Mucosa of stomach (tissue), 1 donor: ENCODE measurements at regions not wholly inside any gene's neighbourhood (a gene's known extent, or its start where the extent isn't known, plus 50 kb on each side); places are given as distances from the start of the nearest gene placed in this dataset.

Experiments
- H3K27me3 ChIP-seq: one replicate; pipeline ENCODE4 v1.7.0; 2013; ENCODE audit warnings: mild to moderate bottlenecking, low read length; ENCODE audit not compliant: control insufficient read depth, insufficient read depth
- H3K36me3 ChIP-seq: one replicate; pipeline ENCODE4 v1.7.0; 2013; ENCODE audit warnings: low read length; ENCODE audit not compliant: control insufficient read depth, insufficient read depth
- H3K4me1 ChIP-seq: one replicate; pipeline ENCODE4 v1.7.0; 2013; ENCODE audit warnings: mild to moderate bottlenecking, low read length; ENCODE audit not compliant: control insufficient read depth, insufficient read depth
- H3K4me3 ChIP-seq: one replicate; pipeline ENCODE4 v1.7.0; 2013; ENCODE audit warnings: low read length
- H3K9ac ChIP-seq: one replicate; pipeline ENCODE4 v1.7.0; 2013; ENCODE audit warnings: mild to moderate bottlenecking, low read length, moderate library complexity
- H3K9me3 ChIP-seq: one replicate; pipeline ENCODE4 v1.7.0; 2013; ENCODE audit warnings: mild to moderate bottlenecking, low read length, moderate library complexity; ENCODE audit not compliant: control insufficient read depth
- donor health status: Pancreatic carcinoma.

DNA sequence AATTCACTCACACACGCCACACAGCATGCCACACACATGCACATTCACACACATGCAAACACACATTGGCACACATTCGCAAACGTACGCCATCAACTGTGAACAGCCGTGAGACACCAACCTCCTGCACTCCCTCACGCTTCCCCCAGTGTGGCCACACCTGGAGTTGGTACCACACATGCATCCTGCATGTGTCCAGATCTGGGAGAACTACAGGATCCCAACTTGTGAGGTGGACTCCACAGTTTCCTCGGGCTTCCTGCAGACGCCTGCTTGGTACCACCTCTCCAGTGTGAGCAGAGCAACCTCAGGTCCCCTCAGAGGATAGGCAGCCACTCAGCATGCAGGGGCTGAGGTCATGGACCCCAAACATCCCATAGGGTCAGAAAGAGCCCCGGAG, 239.0 kb downstream of the EIPR1 start:
- Histone ChIP-seq H3K27me3 (no peaks in the 10 kb centered on the region), H3K36me3 (no peaks in the 10 kb centered on the region), H3K4me1 (no peaks in the 10 kb centered on the region), H3K9me3 (no peaks in the 10 kb centered on the region), H3K4me3 (no peak overlapping the region), H3K9ac (no peak overlapping the region)

DNA sequence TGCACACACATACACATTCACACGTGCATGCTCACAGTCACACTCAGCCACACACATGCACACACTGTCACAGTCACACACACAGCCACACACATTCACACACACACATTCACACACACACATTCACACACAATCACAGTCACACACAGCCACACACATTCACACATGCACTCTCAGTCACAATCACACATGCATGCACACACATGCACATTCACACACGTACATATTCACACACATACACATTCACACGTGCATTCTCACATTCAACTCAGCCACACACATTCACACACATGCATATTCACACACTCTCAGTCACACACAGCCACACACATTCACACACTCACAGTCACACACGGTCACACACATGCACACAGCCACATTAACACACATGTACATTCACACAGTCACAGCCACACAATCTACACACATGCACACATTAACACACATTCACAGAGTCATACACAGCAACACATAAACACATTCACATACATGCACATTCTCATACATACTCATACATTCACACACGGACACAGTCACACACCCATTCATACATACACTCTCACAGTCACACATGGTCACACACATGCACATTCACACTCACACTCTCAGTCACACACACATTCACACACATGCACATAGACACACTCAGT, 239.8 kb downstream of the EIPR1 start:
- Histone ChIP-seq H3K4me3 (no peak overlapping the region), H3K36me3 (no peaks in the 10 kb centered on the region), H3K9ac (no peak overlapping the region), H3K4me1 (no peaks in the 10 kb centered on the region), H3K27me3 (no peaks in the 10 kb centered on the region), H3K9me3 (no peaks in the 10 kb centered on the region)

DNA sequence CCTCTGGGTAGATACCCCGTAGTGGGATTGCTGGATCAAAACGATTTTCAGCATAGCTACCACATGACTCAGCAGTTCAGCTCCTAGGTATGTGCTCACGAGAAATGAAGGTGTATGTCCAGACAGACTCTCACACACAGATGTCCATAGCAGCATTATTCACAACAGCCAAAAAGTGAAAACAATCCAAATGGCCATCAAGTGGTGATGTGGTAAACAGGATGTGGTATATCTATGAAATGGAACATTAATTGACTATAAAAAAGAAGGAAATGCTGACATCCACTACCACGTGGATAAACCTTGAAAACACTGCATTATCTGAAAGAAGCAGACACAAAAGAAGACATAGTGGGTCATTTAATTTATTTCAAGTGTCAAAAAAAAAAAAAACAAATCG, 241.9 kb downstream of the EIPR1 start:
- Histone ChIP-seq H3K9me3 (no peaks in the 10 kb centered on the region), H3K4me1 (no peaks in the 10 kb centered on the region), H3K27me3 (no peaks in the 10 kb centered on the region), H3K9ac (no peak overlapping the region), H3K4me3 (no peak overlapping the region), H3K36me3 (no peaks in the 10 kb centered on the region)

DNA sequence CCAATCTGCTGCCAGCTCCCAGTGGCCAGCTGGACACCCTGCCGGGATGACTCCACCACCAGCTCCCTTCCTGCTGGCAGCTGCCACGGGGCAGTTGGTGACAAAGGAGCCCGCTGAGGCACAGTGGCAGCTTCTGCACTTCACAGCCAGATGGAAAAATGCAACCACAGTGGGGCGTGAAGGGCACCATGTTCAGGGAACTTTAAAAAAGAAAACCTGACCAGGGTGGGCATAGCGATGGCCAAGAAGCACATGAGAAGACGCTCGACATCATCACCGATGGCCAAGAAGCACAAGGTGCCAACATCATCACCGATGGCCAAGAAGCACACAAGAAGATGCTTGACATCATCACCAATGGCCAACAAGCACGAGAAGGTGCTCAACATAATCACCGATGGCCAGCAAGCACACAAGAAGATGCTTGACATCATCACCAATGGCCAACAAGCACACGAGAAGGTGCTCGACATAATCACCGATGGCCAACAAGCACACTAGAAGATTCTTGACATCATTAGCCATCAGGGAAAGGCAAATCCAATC, 243.5 kb downstream of the EIPR1 start:
- Histone ChIP-seq H3K27me3 (no peaks in the 10 kb centered on the region), H3K4me3 (no peak overlapping the region), H3K9me3 (no peaks in the 10 kb centered on the region), H3K9ac (no peak overlapping the region), H3K36me3 (no peaks in the 10 kb centered on the region), H3K4me1 (no peaks in the 10 kb centered on the region)

DNA sequence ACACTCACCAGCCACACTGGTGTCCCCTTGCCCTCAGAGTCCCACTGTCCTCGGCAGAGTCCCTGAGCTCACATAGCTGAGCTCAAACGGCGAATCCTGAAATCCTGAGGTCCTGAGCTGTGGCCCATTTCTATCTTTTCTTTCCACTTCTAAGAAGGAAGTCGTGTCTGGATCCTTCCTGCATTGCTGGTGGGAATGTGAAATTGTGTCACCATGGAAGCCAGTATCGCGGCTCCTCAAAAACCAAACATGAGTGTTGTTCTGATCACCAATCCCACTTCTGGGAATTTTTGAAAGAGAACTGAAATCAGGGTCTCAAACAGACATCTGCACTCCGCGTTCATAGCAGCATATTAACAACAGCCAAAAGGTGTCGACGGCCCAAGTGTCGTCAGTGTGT, 244.7 kb downstream of the EIPR1 start:
- Histone ChIP-seq H3K9me3 (no peaks in the 10 kb centered on the region), H3K4me3 (no peak overlapping the region), H3K36me3 (no peaks in the 10 kb centered on the region), H3K4me1 (no peaks in the 10 kb centered on the region), H3K27me3 (no peaks in the 10 kb centered on the region), H3K9ac (no peak overlapping the region)

DNA sequence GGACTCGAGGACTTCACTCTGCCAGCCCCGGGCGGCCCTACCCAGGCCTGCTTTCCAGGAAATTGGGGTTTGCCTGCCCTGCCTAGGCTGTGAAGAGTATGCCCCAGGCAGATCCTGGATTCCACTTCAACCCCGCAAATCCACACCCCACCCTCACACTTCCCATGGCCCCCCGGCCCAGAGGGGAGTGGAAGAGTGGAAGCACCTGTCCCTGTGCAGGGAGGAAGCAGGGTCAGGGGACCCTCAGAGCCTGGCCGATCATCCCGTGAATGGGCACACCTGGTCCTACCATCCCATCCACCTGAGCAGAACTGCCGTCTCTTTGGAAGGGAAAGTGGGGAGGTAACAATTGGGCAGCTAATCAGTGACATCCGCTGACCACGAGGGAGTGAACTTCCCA, 245.2 kb downstream of the EIPR1 start:
- Histone ChIP-seq H3K36me3 (no peaks in the 10 kb centered on the region), H3K27me3 (no peaks in the 10 kb centered on the region), H3K4me1 (no peaks in the 10 kb centered on the region), H3K9me3 (no peaks in the 10 kb centered on the region), H3K9ac (no peak overlapping the region), H3K4me3 (no peak overlapping the region)

DNA sequence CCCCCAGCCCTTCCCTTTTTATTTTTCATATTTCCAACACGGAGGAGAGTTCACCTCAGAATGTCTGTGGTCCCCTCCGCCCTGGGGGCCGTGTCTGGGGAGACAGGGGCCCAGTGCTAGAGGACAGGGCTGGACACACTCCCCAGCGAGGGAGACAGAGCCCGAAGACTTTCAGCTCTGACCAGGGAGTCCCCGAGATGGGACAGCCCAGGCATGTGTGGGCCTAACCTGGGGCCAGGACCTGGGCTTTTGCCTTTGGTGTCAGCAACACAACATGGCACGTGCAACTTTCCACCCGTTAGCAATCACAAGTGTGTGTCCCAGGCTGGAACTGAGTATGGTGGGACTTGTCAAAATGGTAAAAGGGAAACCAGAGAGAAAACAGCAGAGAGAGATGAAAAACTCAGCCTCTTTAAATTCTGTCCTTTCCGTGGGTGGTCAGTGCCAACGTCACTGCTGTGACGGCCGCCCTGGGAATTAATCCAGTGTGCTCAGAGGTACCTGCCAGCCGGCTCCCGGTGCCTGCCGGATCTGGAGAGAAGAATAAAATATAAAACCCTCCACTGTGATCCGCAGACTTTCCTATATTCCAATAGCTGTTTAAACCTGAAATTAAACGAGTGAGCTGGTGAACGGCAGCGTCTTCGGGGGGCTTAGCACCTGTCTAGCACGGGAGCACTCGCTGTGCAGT, 245.8 kb downstream of the EIPR1 start:
- Histone ChIP-seq H3K4me3 (no peak overlapping the region), H3K9me3 (no peaks in the 10 kb centered on the region), H3K4me1 (no peaks in the 10 kb centered on the region), H3K27me3 (no peaks in the 10 kb centered on the region), H3K36me3 (no peaks in the 10 kb centered on the region), H3K9ac (no peak overlapping the region)

DNA sequence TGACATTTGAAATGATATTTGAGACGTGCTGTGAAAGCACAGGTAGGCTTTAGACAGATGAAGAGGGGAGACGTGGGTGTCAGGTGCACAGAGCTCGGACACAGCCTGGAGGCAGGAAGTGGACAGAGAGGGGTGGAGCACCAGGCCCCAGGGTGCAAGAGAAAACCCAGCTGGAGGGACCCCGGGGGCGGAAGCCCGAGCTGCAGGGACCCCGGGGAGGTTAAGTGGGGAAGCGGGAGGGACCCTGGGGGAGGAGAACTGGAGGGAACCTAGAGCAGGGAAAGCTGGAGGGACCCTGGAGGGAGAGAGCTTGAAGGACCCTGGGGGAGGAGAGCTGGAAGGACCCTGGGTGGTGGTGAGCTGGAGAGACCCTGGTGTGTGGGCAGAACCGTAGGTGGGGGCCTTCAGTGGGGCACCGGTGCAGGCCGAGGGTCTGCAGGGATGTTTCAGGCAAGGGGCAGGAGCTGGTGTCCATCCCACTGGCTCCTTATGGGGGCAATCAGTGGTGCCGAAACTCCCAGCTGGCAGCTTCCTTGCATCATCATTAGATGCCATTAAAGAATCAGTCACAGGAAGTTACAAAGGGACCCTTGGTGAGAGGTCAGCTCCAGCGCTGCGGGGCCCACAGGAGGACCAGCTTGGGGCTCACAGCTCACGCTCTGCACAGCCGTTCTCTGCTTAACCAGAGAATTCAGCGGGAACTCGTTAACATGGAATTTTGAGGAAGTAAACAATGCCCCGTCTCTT, 246.6 kb downstream of the EIPR1 start:
- Histone ChIP-seq H3K27me3 (no peaks in the 10 kb centered on the region), H3K4me1 (no peaks in the 10 kb centered on the region), H3K4me3 (no peak overlapping the region), H3K9me3 (no peaks in the 10 kb centered on the region), H3K36me3 (no peaks in the 10 kb centered on the region), H3K9ac (no peak overlapping the region)

DNA sequence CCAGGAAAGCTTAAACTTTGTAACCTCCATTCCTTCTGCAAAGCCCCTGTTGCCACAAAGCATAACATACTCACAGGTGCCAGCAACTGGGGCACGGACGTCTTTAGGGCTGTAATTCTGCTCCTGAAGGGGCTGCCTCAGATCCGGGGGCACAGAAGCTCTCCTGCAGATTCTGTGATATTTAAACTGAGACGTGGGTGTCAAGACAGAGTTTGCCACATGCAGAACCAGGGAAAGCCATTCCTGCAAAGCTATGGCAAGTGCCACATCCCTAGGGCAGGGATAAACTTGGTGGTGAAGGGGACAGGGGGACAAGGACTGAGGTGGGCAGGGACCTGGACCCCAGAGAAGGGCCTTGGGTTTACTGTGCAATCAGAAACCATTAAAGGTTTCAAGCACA, 247.2 kb downstream of the EIPR1 start:
- Histone ChIP-seq H3K9ac (no peak overlapping the region), H3K27me3 (no peaks in the 10 kb centered on the region), H3K36me3 (no peaks in the 10 kb centered on the region), H3K4me1 (no peaks in the 10 kb centered on the region), H3K9me3 (no peaks in the 10 kb centered on the region), H3K4me3 (no peak overlapping the region)

DNA sequence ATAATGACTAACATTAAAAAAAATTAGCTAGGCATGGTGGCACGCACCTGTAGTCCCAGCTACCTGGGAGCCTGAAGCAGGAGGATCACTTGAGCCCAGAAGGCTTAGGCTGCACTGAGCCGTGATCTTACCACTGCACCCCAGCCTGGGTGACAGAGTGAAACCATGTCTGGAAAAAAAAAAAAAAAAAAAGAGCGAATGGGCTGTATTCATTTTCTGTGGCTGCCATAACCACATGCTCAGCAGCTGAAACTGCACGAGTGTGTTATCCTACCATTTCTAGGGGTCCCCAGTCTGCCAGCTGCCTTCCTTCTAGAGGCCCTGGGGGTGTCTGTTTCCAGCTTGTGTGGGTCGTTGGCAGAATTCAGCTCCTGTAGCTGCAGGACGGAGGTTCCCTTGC, 247.8 kb downstream of the EIPR1 start:
- H3K4me1 ChIP-seq, result no peaks in the 10 kb centered on the region

DNA sequence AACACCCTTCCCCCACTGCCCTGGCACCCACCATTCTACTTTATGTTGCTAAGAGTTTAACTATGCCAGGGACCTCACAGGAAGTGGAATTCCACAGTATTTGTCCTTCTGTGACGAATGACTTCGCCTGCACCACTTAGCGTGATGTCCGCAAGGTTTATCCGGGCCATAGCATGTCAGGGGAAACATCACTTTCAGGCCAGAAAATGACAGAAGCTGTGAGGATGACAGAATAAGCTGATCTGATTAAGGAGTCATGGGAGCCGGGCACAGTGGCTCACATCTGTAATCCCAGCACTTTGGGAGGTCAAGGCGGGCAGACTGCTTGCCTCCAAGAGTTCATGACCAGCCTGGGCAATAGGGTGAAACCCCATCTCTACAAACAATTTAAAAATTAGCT, 248.8 kb downstream of the EIPR1 start:
- no peaks in the 10 kb centered on the region for H3K4me1 ChIP-seq
- H3K4me3 ChIP-seq, result no peak overlapping the region
- no peaks in the 10 kb centered on the region for H3K27me3 ChIP-seq
- H3K9ac ChIP-seq, result no peak overlapping the region
- no peaks in the 10 kb centered on the region for H3K36me3 ChIP-seq
- no peaks in the 10 kb centered on the region for H3K9me3 ChIP-seq

More for the DNA sequence above, 247.8 kb downstream of the EIPR1 start:
- H3K9me3 ChIP-seq, result no peaks in the 10 kb centered on the region
- H3K9ac ChIP-seq, result no peak overlapping the region
- no peaks in the 10 kb centered on the region for H3K27me3 ChIP-seq
- H3K36me3 ChIP-seq, result no peaks in the 10 kb centered on the region
- no peak overlapping the region for H3K4me3 ChIP-seq

DNA sequence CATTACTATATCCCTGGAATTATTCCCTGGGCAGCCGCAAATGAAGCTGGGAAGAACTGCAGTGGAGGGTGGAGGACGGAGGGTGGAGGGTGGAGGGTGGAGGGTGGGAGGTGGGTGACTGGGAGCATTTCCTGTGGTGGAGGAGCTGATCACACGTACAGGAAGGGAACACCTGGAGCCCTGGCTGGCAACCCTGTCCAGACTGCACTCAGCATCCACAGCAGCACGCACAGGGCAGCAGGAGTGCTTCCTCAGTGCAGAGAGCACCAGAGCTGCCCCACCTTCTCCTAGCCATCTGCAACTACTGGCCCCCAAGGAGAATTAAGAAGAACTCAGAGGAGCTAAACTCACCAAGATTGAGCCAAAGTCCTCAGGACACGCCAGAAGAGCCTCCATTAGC, 249.9 kb downstream of the EIPR1 start:
- no peak overlapping the region for H3K4me3 ChIP-seq
- H3K36me3 ChIP-seq, result no peaks in the 10 kb centered on the region
- H3K9ac ChIP-seq, result no peak overlapping the region
- H3K9me3 ChIP-seq, result no peaks in the 10 kb centered on the region
- no peaks in the 10 kb centered on the region for H3K4me1 ChIP-seq
- no peaks in the 10 kb centered on the region for H3K27me3 ChIP-seq
